ENCODE measurements at regions not wholly inside any gene's neighbourhood (a gene's known extent, or its start where the extent isn't known, plus 50 kb on each side); places are given as distances from the start of the nearest gene placed in this dataset.
"Not testable (repeated sequence)": the region's sequence is repeated elsewhere in the genome, so short reads cannot be mapped to it uniquely, and the experiment has no call there.

DNA sequence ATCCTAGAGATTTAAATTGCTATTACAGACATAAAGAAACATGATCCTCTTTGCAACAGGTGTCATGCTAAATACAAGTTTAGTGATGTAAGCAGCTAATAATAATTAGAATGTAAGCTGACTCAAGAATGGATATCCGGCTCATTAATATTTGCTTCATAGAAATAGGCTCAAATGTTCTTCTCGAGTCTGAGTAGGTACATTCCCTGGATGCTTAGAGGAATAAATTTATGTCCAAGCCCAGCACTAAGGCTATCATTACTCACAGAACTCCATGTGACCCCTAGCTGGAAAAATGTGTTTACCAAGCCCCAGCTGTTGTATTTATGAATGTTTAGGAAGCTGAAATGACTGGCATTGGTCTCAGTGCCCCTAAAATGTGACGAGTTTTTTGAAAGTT, 87.6 kb upstream of the TSPAN7 start:
- DNase-seq = no peak

DNA sequence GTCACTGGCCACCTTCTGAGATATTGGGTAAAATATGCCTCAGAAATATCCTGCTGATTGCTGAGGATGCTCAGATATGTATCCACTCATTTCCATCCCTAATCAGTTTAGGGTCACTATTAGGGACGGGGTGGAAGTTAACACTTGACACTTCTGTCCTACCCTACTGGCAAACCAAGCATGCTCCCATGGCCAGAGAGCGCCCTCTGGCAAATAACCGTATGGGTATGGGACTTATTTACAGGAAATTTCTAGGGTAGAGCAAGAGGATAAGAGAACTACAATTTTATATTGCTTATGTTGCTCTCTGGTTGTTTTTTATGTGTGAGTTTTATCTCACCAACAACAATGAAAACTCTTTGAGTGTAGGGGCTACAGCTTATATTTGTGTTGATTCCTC, 86.8 kb upstream of the TSPAN7 start:
- DNase-seq = no peak

DNA sequence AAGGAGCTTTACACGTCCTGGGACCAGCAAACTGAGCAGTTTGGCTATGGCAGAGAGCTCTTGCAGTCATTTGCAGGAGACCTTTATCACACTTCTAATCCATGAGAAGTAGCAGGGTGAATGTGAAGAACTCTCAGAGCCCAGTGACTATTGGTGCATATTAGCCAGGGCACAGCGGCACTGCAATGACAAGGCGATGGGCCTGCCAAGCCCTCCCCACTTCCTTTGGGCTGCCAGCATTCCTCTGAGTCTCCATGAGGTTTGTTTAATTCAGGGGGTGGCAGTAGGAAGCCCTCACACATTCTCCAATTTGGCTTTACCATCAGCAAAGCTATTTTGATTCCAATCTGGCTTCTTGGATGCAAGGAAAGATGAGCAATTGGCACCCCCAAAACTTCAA, 79.2 kb upstream of the TSPAN7 start:
- DNase-seq = no peak

DNA sequence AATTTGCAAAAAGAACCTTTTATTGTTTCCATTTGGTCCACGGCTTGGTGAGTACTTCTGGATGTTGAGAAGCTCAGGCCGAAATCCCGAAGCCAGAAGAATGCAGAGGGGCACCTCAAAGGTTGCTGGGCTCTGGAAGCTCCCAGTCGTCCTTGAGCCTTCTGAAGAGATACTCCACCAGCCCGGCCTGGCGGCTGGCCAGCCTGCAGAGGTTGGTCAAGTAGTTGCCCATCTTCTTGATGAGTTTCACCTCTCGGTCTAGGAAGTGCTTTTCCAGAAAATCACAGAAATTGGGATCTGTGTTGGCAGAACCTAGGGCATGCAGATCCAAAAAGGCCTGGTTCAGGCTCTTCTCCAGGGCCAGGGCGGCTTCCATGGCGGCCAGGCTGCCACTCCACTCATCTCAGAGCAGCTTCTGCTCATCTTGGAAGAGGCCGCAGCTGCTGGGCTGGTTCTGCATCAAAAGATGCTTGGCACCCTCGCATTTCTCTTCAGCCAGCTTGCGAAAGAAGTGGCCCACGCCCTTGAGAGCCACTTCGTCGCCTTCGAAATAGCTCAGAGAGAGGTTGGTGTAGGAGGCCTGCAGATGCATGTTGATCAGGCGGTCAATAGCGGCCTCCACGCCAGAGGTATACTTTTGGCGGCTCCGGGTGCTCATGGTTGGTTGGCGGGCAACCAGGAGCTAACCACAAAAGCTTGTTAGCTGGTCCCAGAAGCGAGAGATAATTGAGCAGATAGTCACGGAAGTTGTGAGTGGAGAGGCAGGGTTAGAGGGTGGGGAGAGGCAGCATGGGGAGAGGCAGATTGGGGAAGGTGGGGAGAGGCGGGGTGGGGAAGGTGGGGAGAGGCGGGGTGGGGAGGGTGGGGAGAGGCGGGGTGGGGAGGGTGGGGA, 76.5 kb upstream of the TSPAN7 start:
- no peak for DNase-seq

DNA sequence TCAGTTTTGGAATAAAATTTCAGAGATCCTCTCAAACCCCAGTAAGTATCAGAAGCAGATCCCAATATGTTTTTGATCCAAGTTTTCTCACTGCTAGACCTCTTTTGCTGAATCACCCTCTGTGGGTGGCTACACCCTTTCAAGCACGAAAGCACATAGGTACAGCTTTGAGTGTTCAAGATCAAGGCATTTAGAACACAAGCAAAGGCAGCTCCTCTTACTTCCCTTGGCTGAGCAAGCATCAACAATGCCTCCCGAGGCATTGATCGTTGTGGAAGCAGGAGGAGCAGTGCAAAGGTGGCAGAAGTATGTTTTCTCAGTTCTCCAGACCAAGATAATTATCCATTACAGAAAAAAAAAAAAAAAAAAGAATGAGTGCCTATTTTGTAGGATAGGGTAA, 72.0 kb upstream of the TSPAN7 start:
- no peak for DNase-seq

DNA sequence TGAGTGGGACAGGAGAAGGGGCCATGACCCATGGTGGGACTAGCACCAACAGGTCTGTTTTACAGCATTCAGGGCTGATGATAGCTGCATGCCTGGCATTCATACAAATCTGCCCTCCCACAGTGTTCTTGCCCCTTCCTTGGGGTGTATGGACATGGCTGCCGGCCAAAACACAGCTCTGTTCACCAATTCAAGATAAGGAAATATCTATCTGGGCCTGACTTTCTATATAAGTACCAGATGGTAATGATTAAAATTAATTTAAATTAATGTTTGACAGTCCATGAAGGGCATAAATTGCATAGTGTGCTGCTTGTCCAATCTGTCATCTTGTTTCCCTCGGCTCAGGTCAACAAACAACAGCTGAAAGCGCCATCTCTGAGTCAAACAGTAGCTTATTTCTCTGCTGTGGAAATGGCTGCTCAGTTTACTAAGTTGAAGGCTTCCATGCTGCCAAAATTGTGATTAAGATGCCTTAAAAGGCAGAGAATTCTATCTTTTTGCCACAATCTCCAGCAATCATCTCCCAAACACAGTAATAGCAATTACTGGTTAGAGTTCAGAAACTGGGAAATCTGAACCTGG, 67.0 kb upstream of the TSPAN7 start:
- no peak for DNase-seq

DNA sequence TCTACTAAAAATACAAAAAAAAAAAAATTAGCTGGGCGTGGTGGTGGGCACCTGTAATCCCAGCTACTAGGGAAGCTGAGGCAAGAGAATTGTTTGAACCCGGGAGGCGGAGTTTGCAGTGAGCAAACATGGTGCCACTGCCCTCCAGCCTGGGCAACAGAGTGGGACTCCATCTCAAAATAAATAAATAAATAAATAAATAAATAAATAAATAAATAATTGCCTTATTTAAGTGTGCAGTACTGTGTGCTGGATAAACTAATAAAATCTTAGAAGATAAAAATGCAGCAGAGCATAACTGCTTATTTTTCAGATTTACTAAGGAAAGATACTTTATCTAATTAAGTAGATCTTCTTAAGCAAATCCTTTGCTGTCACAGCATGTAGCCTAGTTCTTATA, 61.7 kb upstream of the TSPAN7 start:
- DNase-seq = not testable (repeated sequence)

DNA sequence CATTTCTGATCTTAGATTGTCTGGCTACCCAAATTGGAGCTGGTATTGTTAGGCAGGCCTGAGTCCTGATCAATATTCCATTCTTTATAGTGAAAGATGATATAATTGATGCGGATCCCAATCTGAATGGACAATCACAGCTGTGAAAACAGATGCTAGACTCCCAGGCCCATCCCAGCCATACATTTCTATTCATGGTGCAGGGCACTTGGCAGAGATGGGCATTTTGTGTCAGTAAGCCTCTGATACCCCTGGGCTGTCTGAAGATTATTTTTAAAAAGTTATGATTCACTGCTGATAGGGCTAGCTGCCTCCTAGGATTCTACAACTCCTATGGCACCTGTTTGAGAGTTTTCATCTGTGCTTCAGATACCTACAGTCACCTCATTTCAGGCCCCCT, 61.2 kb upstream of the TSPAN7 start:
- no peak for DNase-seq

DNA sequence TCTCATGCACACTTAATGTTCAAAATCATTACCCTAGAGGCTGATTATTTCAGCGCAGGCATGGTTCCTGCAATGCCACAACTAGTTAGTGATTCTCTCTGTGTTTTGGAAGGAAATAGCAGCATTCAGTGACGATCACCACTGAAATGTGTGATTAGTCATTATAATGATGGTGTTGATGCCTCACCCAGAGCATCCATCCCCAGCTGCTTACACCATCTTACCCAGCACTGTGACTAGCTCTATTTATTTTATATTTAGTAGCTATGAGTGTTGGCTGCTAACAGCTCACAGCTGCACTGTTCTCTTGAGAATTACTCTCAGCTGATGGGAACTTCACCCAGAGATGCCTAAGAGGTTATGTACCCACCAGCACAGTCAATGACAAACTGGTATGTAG, 60.5 kb upstream of the TSPAN7 start:
- DNase-seq = peak; percentile 21

DNA sequence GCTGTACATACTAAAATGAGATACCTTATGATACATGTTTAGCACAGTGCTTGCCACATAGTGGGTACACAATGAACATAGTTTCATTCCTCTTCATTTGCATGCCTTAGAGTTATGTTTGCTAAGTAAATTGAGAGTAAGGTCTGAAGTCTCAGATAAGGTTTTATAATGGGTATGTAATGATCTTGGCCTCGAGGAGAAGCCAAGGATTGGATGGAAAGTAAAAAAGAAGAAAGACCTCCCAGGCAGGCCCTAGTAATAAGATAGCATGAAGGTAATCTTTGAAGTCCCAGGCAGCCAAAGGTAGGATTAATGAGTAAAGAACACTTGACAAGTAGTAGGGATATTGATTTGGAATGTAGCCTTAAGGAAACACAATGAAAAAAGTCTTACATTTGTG, 55.8 kb upstream of the TSPAN7 start:
- DNase-seq = no peak

Measured in fibroblast of skin of scalp (primary cell).